Fibroblast of pulmonary artery (primary cell): ENCODE measurements at regions not wholly inside any gene's neighbourhood (a gene's known extent, or its start where the extent isn't known, plus 50 kb on each side); places are given as distances from the start of the nearest gene placed in this dataset.

ENCODE experiments used
- DNase-seq: peaks from one replicate; pipeline ENCODE4 v3.0.0-alpha.2; 2010; ENCODE audit warnings: low read depth
- H3K4me3 ChIP-seq: replicated peaks from 2 replicates; pipeline ENCODE4 v1.5.1; 2011; ENCODE audit warnings: low read depth, mild to moderate bottlenecking, control low read depth, low read length, moderate library complexity
- CTCF ChIP-seq: IDR thresholded peaks from 2 replicates; pipeline ENCODE4 v1.5.1; 2011; ENCODE audit warnings: mild to moderate bottlenecking, control low read depth, low read length, inconsistent platforms; ENCODE audit errors: missing control alignments

GRCh38 chr12:31225656-31226535 lies 100.1 kb downstream of the SINHCAF start:
- no peak overlapping the region for H3K4me3 ChIP-seq
- DNase-seq: no peak

GRCh38 chr12:31226639-31227038 lies 99.3 kb downstream of the SINHCAF start:
- TF ChIP-seq CTCF: no peak

More at GRCh38 chr12:31225656-31226535, 100.1 kb downstream of the SINHCAF start:
- TF ChIP-seq CTCF: no peak

GRCh38 chr12:31227401-31227981 lies 98.5 kb downstream of the SINHCAF start:
- no peak for DNase-seq
- TF ChIP-seq CTCF: no peak
- no peak overlapping the region for H3K4me3 ChIP-seq

More at GRCh38 chr12:31226639-31227038, 99.3 kb downstream of the SINHCAF start:
- H3K4me3 ChIP-seq: no peak overlapping the region
- no peak for DNase-seq

GRCh38 chr12:31228811-31229792 lies 96.8 kb downstream of the SINHCAF start:
- TF ChIP-seq CTCF: no peak
- no peak overlapping the region for H3K4me3 ChIP-seq
- DNase-seq: no peak

GRCh38 chr12:31230004-31230403 lies 95.9 kb downstream of the SINHCAF start:
- DNase-seq: no peak
- TF ChIP-seq CTCF: no peak
- no peak overlapping the region for H3K4me3 ChIP-seq
